Lower leg skin (tissue), 3 donors: ENCODE measurements at regions not wholly inside any gene's neighbourhood (a gene's known extent, or its start where the extent isn't known, plus 50 kb on each side); places are given as distances from the start of the nearest gene placed in this dataset.
"Not testable (repeated sequence)": the region's sequence is repeated elsewhere in the genome, so short reads cannot be mapped to it uniquely, and the experiment has no call there.

ENCODE experiments used
- CTCF ChIP-seq, 3 donors: fragments of 450-650 bp; IDR thresholded peaks; one replicate each; pipeline ENCODE4 v1.5.1; 2016; ENCODE audit warnings: antibody characterized with exemption in 3 of 3, mild to moderate bottlenecking in 3 of 3, moderate library complexity in 2 of 3
- POLR2A ChIP-seq, 2 donors: fragments of 450-650 bp; IDR thresholded peaks; one replicate each; pipeline ENCODE4 v1.6.1; 2016 to 2017; ENCODE audit warnings: antibody characterized with exemption in 2 of 2, mild to moderate bottlenecking in 1 of 2, moderate library complexity in 1 of 2

DNA sequence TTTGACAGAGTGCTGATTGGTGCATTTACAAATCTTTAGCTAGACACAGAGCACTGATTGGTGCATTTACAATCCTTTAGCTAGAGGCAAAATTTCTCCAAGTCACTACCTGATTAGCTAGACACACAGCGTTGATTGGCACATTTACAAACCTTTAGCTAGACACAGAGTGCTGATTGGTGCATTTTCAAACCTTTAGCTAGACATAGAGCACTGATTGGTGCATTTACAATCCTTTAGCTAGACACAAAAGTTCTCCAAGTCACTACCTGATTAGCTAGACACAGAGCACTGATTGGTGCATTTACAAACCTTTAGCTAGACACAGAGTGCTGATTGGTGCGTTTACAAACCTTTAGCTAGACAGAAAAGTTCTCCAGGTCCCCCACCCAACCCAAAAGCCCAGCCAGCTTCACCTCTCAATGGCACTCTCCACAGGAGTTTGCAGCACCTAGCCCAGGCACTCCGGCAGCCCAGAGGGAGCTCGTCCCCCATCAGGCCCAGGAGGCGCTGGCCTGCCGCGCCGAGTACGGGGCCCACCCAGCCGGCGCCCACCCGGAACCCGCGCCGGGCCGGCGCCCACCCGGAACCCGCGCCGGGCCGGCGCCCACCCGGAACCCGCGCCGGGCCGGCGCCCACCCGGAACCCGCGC is 241.8 kb downstream of the ASXL3 start:
- not testable (repeated sequence) for TF ChIP-seq CTCF, POLR2A (IDR thresholded peaks at IDR 0.05)
